Spleen (tissue), 11 donors: ENCODE measurements at regions not wholly inside any gene's neighbourhood (a gene's known extent, or its start where the extent isn't known, plus 50 kb on each side); places are given as distances from the start of the nearest gene placed in this dataset.

Experiments used
- DNase-seq: peaks from one replicate; pipeline ENCODE4 v3.0.0-alpha.2; 2020
- H3K27ac ChIP-seq, 8 donors: fragments of 200-600 bp; sonication (generic) in 7 of 8; 1 replicate in 4 of 8; 2 replicates in 4 of 8; pipeline versions ENCODE4 v1.5.0 to v1.8.0; 2016 to 2021; ENCODE audit warnings: inconsistent platforms in 4 of 8, mild to moderate bottlenecking in 4 of 8, moderate library complexity in 1 of 8
- H3K27me3 ChIP-seq, 7 donors: fragments of 200-600 bp; sonication (generic) in 6 of 7; replicated peaks in 1 of 7; 1 replicate in 4 of 7; 2 replicates in 3 of 7; pipeline versions ENCODE4 v1.5.0 to v1.8.0; 2016 to 2021; ENCODE audit warnings: inconsistent platforms in 3 of 7, mild to moderate bottlenecking in 1 of 7
- H3K36me3 ChIP-seq, 6 donors: fragments of 200-600 bp; sonication (generic) in 5 of 6; 1 replicate in 4 of 6; 2 replicates in 2 of 6; pipeline versions ENCODE4 v1.5.0 to v1.8.0; 2016 to 2021; ENCODE audit warnings: inconsistent platforms in 2 of 6
- H3K4me1 ChIP-seq, 6 donors: fragments of 200-600 bp; sonication (generic) in 5 of 6; 1 replicate in 3 of 6; 2 replicates in 3 of 6; pipeline versions ENCODE4 v1.5.0 to v1.8.0; 2016 to 2021; ENCODE audit warnings: inconsistent platforms in 3 of 6
- H3K4me3 ChIP-seq, 8 donors: fragments of 200-600 bp; sonication (generic) in 7 of 8; 1 replicate in 4 of 8; 2 replicates in 4 of 8; pipeline versions ENCODE4 v1.5.0 to v1.8.0; 2016 to 2021; ENCODE audit warnings: inconsistent platforms in 4 of 8, mild to moderate bottlenecking in 4 of 8, moderate library complexity in 2 of 8
- H3K9me3 ChIP-seq, 8 donors: fragments of 200-600 bp; sonication (generic) in 7 of 8; 1 replicate in 4 of 8; 2 replicates in 4 of 8; pipeline versions ENCODE4 v1.5.0 to v1.8.0; 2016 to 2021; ENCODE audit warnings: inconsistent platforms in 4 of 8
- CTCF ChIP-seq, 11 experiments: fragments of 200-600 bp in 7 of 11; fragments of 450-650 bp in 4 of 11; sonication (generic) in 4 of 11; IDR thresholded peaks in 8 of 11; conservative IDR thresholded peaks in 3 of 11; 1 replicate in 7 of 11; 2 replicates in 4 of 11; pipeline versions ENCODE4 v1.4.0 to v1.8.0; 2016 to 2021; ENCODE audit warnings: antibody characterized with exemption in 11 of 11, inconsistent platforms in 4 of 11, mild to moderate bottlenecking in 1 of 11
- POLR2A ChIP-seq, 3 donors: fragments of 450-650 bp; IDR thresholded peaks; one replicate each; pipeline ENCODE4 v1.5.1; 2017; ENCODE audit warnings: antibody characterized with exemption in 3 of 3, mild to moderate bottlenecking in 1 of 3
- POLR2AphosphoS5 ChIP-seq, 3 donors: sonication (generic); formaldehyde crosslinking; IDR thresholded peaks; one replicate each; pipeline ENCODE4 v1.5.1; 2017; ENCODE audit warnings: antibody characterized with exemption in 3 of 3
- WGBS, 5 donors: extraction: QIAGEN DNeasy Blood & Tissue Kit in 3 of 5; methylation state at CpG; one replicate each; pipeline versions ENCODE4 v1.1.5 to v1.1.7; 2013 to 2018; 5-methylcytosine and 5-hydroxymethylcytosine counted together
- intact Hi-C: fragments of 100-400 bp; cut with DNase I; formaldehyde crosslinking; loops from one replicate; pipeline ENCODE4 v1.15.0; 2023; ENCODE audit warnings: low total_unique reads
- donor health status: healthy with polysubstance abuse.
- donor health status: DM: no; HTN: no; CAD: no; lungs with moderate emphysema.
- donor health status: DM: no; HTN: no; CAD: no.
- donor health status: Bipolar disorder and iron deficiency.
- donor health status: healthy.
- donor health status: DM: no; HTN: no; CAD: no.
- donor health status: DM: yes; HTN: yes; CAD: no.

GRCh38 chr6:147707524-147707923, 199.0 kb downstream of the SAMD5 start:
- TF ChIP-seq POLR2A (IDR thresholded peaks at IDR 0.05) (no peak), POLR2AphosphoS5 (IDR thresholded peaks at IDR 0.05) (no peak), CTCF (IDR thresholded peaks at IDR 0.05 in 8 of 11, conservative IDR thresholded peaks at IDR 0.05 in 3 of 11) (no peak)
- no peak overlapping the region for H3K27ac ChIP-seq

GRCh38 chr6:147708170-147708569, 199.7 kb downstream of the SAMD5 start:
- Histone ChIP-seq H3K4me3 (no peak overlapping the region), H3K27ac (no peak overlapping the region), H3K4me1 (no peaks in the 10 kb centered on the region), H3K27me3 (no peaks in the 10 kb centered on the region), H3K36me3 (no peaks in the 10 kb centered on the region), H3K9me3 (peaks cover 0 to 6% (median 0%) of the 10 kb centered on the region in 8 donors)
- intact Hi-C loops = no loop called here
- no peak for DNase-seq
- TF ChIP-seq CTCF (IDR thresholded peaks at IDR 0.05 in 8 of 11, conservative IDR thresholded peaks at IDR 0.05 in 3 of 11) (no peak), POLR2A (IDR thresholded peaks at IDR 0.05) (no peak), POLR2AphosphoS5 (IDR thresholded peaks at IDR 0.05) (no peak)
- WGBS, 5 donors = 90 to 98% (median 96%) methylated on average over 3 of the region's 3 CpGs

More at GRCh38 chr6:147707524-147707923, 199.0 kb downstream of the SAMD5 start:
- Histone ChIP-seq H3K36me3 (no peaks in the 10 kb centered on the region), H3K4me1 (no peaks in the 10 kb centered on the region), H3K4me3 (no peak overlapping the region), H3K9me3 (peaks cover 0 to 3% (median 0%) of the 10 kb centered on the region in 8 donors), H3K27me3 (no peaks in the 10 kb centered on the region)
- no peak for DNase-seq
- intact Hi-C loops = no loop called here

- Histone ChIP-seq H3K27ac (no peak overlapping the region), H3K9me3 (peaks cover 0 to 6% (median 0%) of the 10 kb centered on the region in 8 donors), H3K4me1 (no peaks in the 10 kb centered on the region), H3K27me3 (no peaks in the 10 kb centered on the region), H3K4me3 (no peak overlapping the region), H3K36me3 (no peaks in the 10 kb centered on the region)
- DNase-seq = no peak
- 80 to 90% (median 81%) methylated on average over 6 of the region's 6 CpGs for WGBS, 5 donors
- intact Hi-C loops = no loop called here
- TF ChIP-seq POLR2A (IDR thresholded peaks at IDR 0.05) (no peak), CTCF (IDR thresholded peaks at IDR 0.05 in 8 of 11, conservative IDR thresholded peaks at IDR 0.05 in 3 of 11) (no peak), POLR2AphosphoS5 (IDR thresholded peaks at IDR 0.05) (no peak)
These were observed 201.1 kb downstream of the SAMD5 start for GRCh38 chr6:147709396-147710272.

GRCh38 chr6:147710890-147711289, 202.4 kb downstream of the SAMD5 start:
- no peak overlapping the region for H3K27ac ChIP-seq

More at GRCh38 chr6:147710890-147711289, 202.4 kb downstream of the SAMD5 start:
- no peak for DNase-seq
- H3K9me3 ChIP-seq = peaks cover 0 to 6% (median 0%) of the 10 kb centered on the region in 8 donors
- intact Hi-C loops = no loop called here
- H3K4me3 ChIP-seq = no peak overlapping the region
- no peaks in the 10 kb centered on the region for H3K4me1 ChIP-seq
- no peaks in the 10 kb centered on the region for H3K36me3 ChIP-seq
- no peaks in the 10 kb centered on the region for H3K27me3 ChIP-seq
- WGBS, 5 donors = 82 to 90% (median 84%) methylated on average over 2 of the region's 2 CpGs
- TF ChIP-seq POLR2A (IDR thresholded peaks at IDR 0.05) = no peak
- no peak for TF ChIP-seq CTCF (IDR thresholded peaks at IDR 0.05 in 8 of 11, conservative IDR thresholded peaks at IDR 0.05 in 3 of 11)
- TF ChIP-seq POLR2AphosphoS5 (IDR thresholded peaks at IDR 0.05) = no peak
